ENCODE measurements at regions not wholly inside any gene's neighbourhood (a gene's known extent, or its start where the extent isn't known, plus 50 kb on each side); places are given as distances from the start of the nearest gene placed in this dataset.

- TF ChIP-seq CTCF (conservative IDR thresholded peaks at IDR 0.05; ENCODE audit: low read depth, low read length) (no peak), EZH2phosphoT487 (IDR thresholded peaks at IDR 0.05; ENCODE audit: borderline replicate concordance, low read length) (no peak)
Measured at GRCh38 chr7:22944022-22944421, 69.9 kb downstream of the HYCC1 start.

Measured in PC-3 (cell line).